BE2C (cell line): ENCODE measurements at regions not wholly inside any gene's neighbourhood (a gene's known extent, or its start where the extent isn't known, plus 50 kb on each side); places are given as distances from the start of the nearest gene placed in this dataset.

Source experiments
- DNase-seq: peaks from one replicate; pipeline ENCODE4 v3.0.0-alpha.2; 2020
- H3K27me3 ChIP-seq: fragments of 250-450 bp; sonication (Bioruptor Pico); 2 replicates; pipeline ENCODE4 v1.5.1; 2020; ENCODE audit warnings: mild to moderate bottlenecking
- H3K36me3 ChIP-seq: fragments of 250-450 bp; sonication (Bioruptor Pico); 2 replicates; pipeline ENCODE4 v1.5.1; 2020; ENCODE audit warnings: mild to moderate bottlenecking
- H3K4me1 ChIP-seq: fragments of 250-450 bp; sonication (Bioruptor Pico); 2 replicates; pipeline ENCODE4 v1.5.1; 2020
- H3K4me3 ChIP-seq: 2 replicates; pipeline ENCODE4 v1.5.1; 2011; ENCODE audit warnings: low read depth, low read length
- H3K9me3 ChIP-seq: fragments of 250-450 bp; sonication (Bioruptor Pico); 2 replicates; pipeline ENCODE4 v1.5.1; 2020
- TF ChIP-seq, protein P1 (sequence below): IDR thresholded peaks from 2 replicates; pipeline ENCODE4 v1.5.1; 2012; ENCODE audit warnings: mild to moderate bottlenecking, low read depth, low read length

DNA sequence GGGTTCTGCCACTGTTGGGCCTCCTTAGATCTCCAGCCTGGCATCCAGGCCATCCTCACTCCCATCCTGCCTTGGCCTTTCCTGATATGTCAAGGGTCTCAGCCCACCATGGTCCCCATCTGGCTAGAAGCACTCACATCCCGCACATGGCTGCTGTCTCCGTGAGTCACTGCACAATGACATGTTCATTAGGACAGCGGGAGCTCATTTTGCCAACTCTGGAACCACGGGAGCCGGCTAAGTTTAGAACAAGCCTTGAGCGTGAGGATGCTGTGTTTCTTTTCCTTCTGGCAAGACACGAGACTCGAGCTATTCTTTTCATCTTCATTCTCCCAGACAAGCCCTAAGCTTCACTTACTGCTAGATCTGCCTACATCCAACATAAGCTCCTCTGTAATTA is 65.7 kb upstream of the KSR1 start:
- TF ChIP-seq, protein P1, sequence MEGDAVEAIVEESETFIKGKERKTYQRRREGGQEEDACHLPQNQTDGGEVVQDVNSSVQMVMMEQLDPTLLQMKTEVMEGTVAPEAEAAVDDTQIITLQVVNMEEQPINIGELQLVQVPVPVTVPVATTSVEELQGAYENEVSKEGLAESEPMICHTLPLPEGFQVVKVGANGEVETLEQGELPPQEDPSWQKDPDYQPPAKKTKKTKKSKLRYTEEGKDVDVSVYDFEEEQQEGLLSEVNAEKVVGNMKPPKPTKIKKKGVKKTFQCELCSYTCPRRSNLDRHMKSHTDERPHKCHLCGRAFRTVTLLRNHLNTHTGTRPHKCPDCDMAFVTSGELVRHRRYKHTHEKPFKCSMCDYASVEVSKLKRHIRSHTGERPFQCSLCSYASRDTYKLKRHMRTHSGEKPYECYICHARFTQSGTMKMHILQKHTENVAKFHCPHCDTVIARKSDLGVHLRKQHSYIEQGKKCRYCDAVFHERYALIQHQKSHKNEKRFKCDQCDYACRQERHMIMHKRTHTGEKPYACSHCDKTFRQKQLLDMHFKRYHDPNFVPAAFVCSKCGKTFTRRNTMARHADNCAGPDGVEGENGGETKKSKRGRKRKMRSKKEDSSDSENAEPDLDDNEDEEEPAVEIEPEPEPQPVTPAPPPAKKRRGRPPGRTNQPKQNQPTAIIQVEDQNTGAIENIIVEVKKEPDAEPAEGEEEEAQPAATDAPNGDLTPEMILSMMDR = no peak
- Histone ChIP-seq H3K9me3 (no peaks in the 10 kb centered on the region), H3K27me3 (no peaks in the 10 kb centered on the region), H3K4me3 (no peak overlapping the region), H3K36me3 (no peaks in the 10 kb centered on the region), H3K4me1 (no peaks in the 10 kb centered on the region)
- no peak for DNase-seq

- Histone ChIP-seq H3K4me1 (no peaks in the 10 kb centered on the region), H3K27me3 (no peaks in the 10 kb centered on the region), H3K36me3 (no peaks in the 10 kb centered on the region), H3K4me3 (no peak overlapping the region), H3K9me3 (no peaks in the 10 kb centered on the region)
- no peak for DNase-seq
- TF ChIP-seq, protein P1 = no peak
These were observed 64.8 kb upstream of the KSR1 start for GRCh38 chr17:27391427-27391826.

DNA sequence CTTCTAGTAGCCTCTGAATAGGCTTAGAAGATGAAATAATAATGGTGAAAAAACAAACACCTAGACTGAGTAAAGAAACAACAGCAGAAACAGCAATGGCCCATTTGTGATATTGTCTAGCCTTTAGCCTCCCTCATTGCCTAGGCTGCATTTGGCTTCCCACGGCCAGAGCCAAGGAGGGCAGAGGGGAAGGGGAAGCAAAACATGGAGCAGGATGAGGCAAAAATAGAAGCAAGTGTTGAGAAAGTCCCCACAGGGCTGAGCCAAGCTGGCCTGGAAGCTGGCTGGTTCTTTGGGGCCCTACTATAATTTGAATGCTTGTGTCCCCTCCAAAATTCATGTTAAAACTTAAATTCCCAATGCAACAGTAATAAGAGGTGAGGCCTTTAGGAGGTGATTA is 60.2 kb upstream of the KSR1 start:
- H3K36me3 ChIP-seq = no peaks in the 10 kb centered on the region
- no peaks in the 10 kb centered on the region for H3K27me3 ChIP-seq
- H3K4me3 ChIP-seq = no peak overlapping the region
- no peak for DNase-seq
- H3K4me1 ChIP-seq = no peaks in the 10 kb centered on the region
- TF ChIP-seq, protein P1 = no peak
- H3K9me3 ChIP-seq = no peaks in the 10 kb centered on the region

DNA sequence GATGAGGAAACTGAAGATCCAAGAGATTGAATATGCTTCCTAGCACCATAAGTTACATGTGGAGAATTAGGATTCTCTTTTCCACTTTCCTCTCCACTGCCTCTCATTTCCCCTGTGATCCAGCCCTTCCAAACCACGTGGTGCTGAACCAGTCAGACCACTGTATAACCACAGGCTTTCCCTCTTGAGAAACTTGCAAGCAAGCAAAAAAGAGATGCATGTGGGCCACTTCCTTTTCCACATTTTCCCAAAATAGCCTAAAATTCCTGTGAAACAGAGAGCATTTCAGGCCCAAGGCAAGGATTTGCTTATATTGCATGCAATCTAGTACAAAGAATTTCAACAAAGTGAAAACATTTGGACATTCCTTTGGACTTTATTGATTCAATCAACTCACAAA is 59.3 kb upstream of the KSR1 start:
- H3K4me1 ChIP-seq = no peaks in the 10 kb centered on the region
- no peaks in the 10 kb centered on the region for H3K36me3 ChIP-seq
- no peak overlapping the region for H3K4me3 ChIP-seq
- no peak for DNase-seq
- H3K9me3 ChIP-seq = no peaks in the 10 kb centered on the region
- TF ChIP-seq, protein P1 = no peak
- no peaks in the 10 kb centered on the region for H3K27me3 ChIP-seq

GRCh38 chr17:27398691-27399090 is 57.6 kb upstream of the KSR1 start:
- H3K4me1 ChIP-seq = no peaks in the 10 kb centered on the region
- TF ChIP-seq, protein P1 = no peak

GRCh38 chr17:27400991-27401390 is 55.3 kb upstream of the KSR1 start:
- H3K36me3 ChIP-seq = no peaks in the 10 kb centered on the region
- H3K4me3 ChIP-seq = no peak overlapping the region
- H3K9me3 ChIP-seq = no peaks in the 10 kb centered on the region
- no peaks in the 10 kb centered on the region for H3K4me1 ChIP-seq
- DNase-seq = no peak
- no peaks in the 10 kb centered on the region for H3K27me3 ChIP-seq
- TF ChIP-seq, protein P1 = no peak

More at GRCh38 chr17:27398691-27399090, 57.6 kb upstream of the KSR1 start:
- no peak for DNase-seq
- H3K27me3 ChIP-seq = no peaks in the 10 kb centered on the region
- H3K4me3 ChIP-seq = no peak overlapping the region
- no peaks in the 10 kb centered on the region for H3K36me3 ChIP-seq
- H3K9me3 ChIP-seq = no peaks in the 10 kb centered on the region
